ENCODE measurements at regions not wholly inside any gene's neighbourhood (a gene's known extent, or its start where the extent isn't known, plus 50 kb on each side); places are given as distances from the start of the nearest gene placed in this dataset.
"Not testable (repeated sequence)": the region's sequence is repeated elsewhere in the genome, so short reads cannot be mapped to it uniquely, and the experiment has no call there.

DNA sequence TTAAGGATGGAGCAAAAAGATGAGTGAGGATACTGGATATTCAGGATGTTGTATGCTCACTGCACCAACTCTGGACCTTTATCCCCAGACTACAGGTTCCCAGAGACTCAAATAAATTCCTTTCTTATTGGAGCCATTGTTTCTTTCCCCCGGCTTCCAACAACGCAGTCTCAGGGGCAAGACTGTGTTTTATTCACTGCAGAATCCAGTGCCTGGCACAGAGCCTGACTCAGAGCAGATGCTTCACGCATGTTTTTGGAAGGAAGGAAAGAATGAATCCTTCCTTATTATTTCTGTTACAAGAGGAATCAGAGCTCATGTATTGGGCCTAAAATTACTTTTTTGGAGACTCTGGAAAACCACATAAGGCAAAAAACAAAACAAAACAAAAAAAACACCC is 96.0 kb upstream of the VGLL4 start:
- Histone ChIP-seq H3K9me3 (ENCODE audit: control insufficient read depth, low read depth, low read length) (no peaks in the 10 kb centered on the region), H3K4me3 (ENCODE audit: low read length) (no peak overlapping the region), H3K27ac (ENCODE audit: low read length) (no peak overlapping the region), H3K36me3 (ENCODE audit: control insufficient read depth, insufficient read depth, low read length) (no peaks in the 10 kb centered on the region), H3K27me3 (ENCODE audit: control insufficient read depth, insufficient read depth, low read length) (no peaks in the 10 kb centered on the region), H3K4me1 (ENCODE audit: control insufficient read depth, insufficient read depth, low read length) (no peaks in the 10 kb centered on the region)
- no peak for DNase-seq
- WGBS (ENCODE audit: insufficient coverage, low lambda C conversion rate): no CpG with 5 or more reads among the region's 3 CpGs

DNA sequence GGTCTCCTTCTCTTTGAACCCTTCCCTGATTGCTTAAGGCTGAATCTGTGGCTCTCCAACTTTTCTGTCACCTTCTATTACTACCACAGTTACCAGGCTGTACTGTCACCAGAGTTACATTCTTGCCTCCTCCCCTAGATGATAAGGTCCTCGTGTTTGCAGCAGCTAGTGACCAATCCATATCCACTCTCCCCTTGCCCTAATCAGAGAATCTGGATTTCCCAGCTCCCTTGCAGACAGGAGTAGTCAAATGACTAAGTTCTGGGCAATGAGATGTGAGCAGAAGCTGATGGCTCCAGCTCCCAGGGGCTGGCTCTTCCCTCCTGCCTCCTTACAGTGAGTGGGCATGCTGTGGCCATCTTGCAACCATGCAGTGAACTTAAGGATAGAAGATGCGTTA is 95.4 kb upstream of the VGLL4 start:
- WGBS (ENCODE audit: insufficient coverage, low lambda C conversion rate): no CpG with 5 or more reads among the region's 2 CpGs
- DNase-seq: no peak
- Histone ChIP-seq H3K27ac (ENCODE audit: low read length) (no peak overlapping the region), H3K4me1 (ENCODE audit: control insufficient read depth, insufficient read depth, low read length) (no peaks in the 10 kb centered on the region), H3K27me3 (ENCODE audit: control insufficient read depth, insufficient read depth, low read length) (no peaks in the 10 kb centered on the region), H3K36me3 (ENCODE audit: control insufficient read depth, insufficient read depth, low read length) (no peaks in the 10 kb centered on the region), H3K4me3 (ENCODE audit: low read length) (no peak overlapping the region), H3K9me3 (ENCODE audit: control insufficient read depth, low read depth, low read length) (no peaks in the 10 kb centered on the region)

- Histone ChIP-seq H3K36me3 (ENCODE audit: control insufficient read depth, insufficient read depth, low read length) (no peaks in the 10 kb centered on the region), H3K4me1 (ENCODE audit: control insufficient read depth, insufficient read depth, low read length) (no peaks in the 10 kb centered on the region), H3K27ac (ENCODE audit: low read length) (no peak overlapping the region), H3K27me3 (ENCODE audit: control insufficient read depth, insufficient read depth, low read length) (no peaks in the 10 kb centered on the region), H3K4me3 (ENCODE audit: low read length) (no peak overlapping the region), H3K9me3 (ENCODE audit: control insufficient read depth, low read depth, low read length) (no peaks in the 10 kb centered on the region)
- no peak for DNase-seq
- WGBS (ENCODE audit: insufficient coverage, low lambda C conversion rate): no CpG with 5 or more reads among the region's 7 CpGs
These were observed 94.0 kb upstream of the VGLL4 start for GRCh38 chr3:11737742-11738141.

DNA sequence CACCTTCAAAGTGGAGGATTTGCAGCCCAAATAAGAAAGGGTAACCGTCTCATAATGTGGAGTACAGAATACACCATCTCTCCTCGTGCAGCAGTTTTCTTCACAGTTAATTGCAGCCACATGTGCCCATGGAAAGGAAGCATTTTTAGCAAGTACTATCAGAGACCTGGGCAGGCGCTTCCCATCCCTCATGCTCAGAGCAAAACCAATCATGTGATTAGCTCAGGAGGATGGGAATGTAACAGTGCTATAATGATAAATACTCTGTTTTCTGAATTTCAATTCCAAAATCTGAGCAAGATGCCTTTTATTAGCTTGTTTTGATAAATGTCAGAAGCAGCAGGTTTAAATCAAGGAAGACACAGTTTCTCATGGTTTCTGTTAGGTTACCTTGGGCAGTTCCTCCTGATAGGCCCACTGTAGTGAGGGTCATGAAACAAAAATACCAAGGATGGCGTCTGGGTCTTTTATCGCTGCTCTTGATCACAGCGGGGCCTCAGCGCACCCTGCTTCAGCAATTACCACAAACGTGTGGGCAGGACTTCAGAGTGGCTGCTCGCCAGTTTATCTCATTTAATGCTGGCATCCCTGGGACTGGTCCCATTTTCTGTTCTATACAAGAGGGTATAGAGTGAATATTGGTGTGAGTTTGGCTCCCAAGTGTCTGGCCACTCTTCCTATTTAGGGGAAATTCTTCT is 92.6 kb upstream of the VGLL4 start:
- H3K36me3 ChIP-seq (ENCODE audit: control insufficient read depth, insufficient read depth, low read length): no peaks in the 10 kb centered on the region
- no peak overlapping the region for H3K27ac ChIP-seq (ENCODE audit: low read length)
- H3K4me1 ChIP-seq (ENCODE audit: control insufficient read depth, insufficient read depth, low read length): no peaks in the 10 kb centered on the region
- no peak for DNase-seq
- H3K9me3 ChIP-seq (ENCODE audit: control insufficient read depth, low read depth, low read length): no peaks in the 10 kb centered on the region
- no peak overlapping the region for H3K4me3 ChIP-seq (ENCODE audit: low read length)
- no peaks in the 10 kb centered on the region for H3K27me3 ChIP-seq (ENCODE audit: control insufficient read depth, insufficient read depth, low read length)
- no CpG with 5 or more reads among the region's 9 CpGs for WGBS (ENCODE audit: insufficient coverage, low lambda C conversion rate)

GRCh38 chr3:11735638-11736037 is 91.9 kb upstream of the VGLL4 start:
- Histone ChIP-seq H3K36me3 (ENCODE audit: control insufficient read depth, insufficient read depth, low read length) (no peaks in the 10 kb centered on the region), H3K4me1 (ENCODE audit: control insufficient read depth, insufficient read depth, low read length) (no peaks in the 10 kb centered on the region), H3K4me3 (ENCODE audit: low read length) (no peak overlapping the region), H3K27ac (ENCODE audit: low read length) (no peak overlapping the region), H3K27me3 (ENCODE audit: control insufficient read depth, insufficient read depth, low read length) (no peaks in the 10 kb centered on the region), H3K9me3 (ENCODE audit: control insufficient read depth, low read depth, low read length) (no peaks in the 10 kb centered on the region)
- WGBS (ENCODE audit: insufficient coverage, low lambda C conversion rate): 80% methylated on average over 1 of the region's 6 CpGs
- DNase-seq: no peak

DNA sequence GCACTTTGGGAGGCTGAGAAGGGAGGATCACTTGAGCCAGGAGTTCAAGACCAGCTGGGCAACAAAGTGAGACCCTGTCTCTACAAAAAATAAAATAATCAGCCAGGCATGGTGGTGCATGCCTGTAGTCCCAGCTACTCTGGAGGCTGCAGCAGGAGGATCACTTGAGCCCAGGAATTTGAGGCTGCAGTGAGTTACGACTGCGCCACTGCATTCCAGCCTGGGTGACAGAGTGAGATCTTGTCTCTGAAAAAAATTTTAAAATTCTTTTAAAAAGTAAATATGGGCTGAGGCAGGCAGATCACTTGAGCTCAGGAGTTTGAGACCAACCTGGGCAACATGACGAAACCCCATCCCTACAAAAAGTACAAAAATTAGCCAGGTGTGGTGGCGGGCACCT is 91.4 kb upstream of the VGLL4 start:
- not testable (repeated sequence) for H3K36me3 ChIP-seq (ENCODE audit: control insufficient read depth, insufficient read depth, low read length); H3K4me3 ChIP-seq (ENCODE audit: low read length); DNase-seq; H3K27ac ChIP-seq (ENCODE audit: low read length); H3K27me3 ChIP-seq (ENCODE audit: control insufficient read depth, insufficient read depth, low read length); H3K9me3 ChIP-seq (ENCODE audit: control insufficient read depth, low read depth, low read length); H3K4me1 ChIP-seq (ENCODE audit: control insufficient read depth, insufficient read depth, low read length)
- no CpG with 5 or more reads among the region's 4 CpGs for WGBS (ENCODE audit: insufficient coverage, low lambda C conversion rate)

GRCh38 chr3:11733914-11734313 is 90.2 kb upstream of the VGLL4 start:
- Histone ChIP-seq H3K9me3 (ENCODE audit: control insufficient read depth, low read depth, low read length) (no peaks in the 10 kb centered on the region), H3K27ac (ENCODE audit: low read length) (no peak overlapping the region), H3K27me3 (ENCODE audit: control insufficient read depth, insufficient read depth, low read length) (no peaks in the 10 kb centered on the region), H3K36me3 (ENCODE audit: control insufficient read depth, insufficient read depth, low read length) (no peaks in the 10 kb centered on the region), H3K4me3 (ENCODE audit: low read length) (no peak overlapping the region), H3K4me1 (ENCODE audit: control insufficient read depth, insufficient read depth, low read length) (no peaks in the 10 kb centered on the region)
- no peak for DNase-seq
- WGBS (ENCODE audit: insufficient coverage, low lambda C conversion rate): no CpG with 5 or more reads among the region's 7 CpGs

DNA sequence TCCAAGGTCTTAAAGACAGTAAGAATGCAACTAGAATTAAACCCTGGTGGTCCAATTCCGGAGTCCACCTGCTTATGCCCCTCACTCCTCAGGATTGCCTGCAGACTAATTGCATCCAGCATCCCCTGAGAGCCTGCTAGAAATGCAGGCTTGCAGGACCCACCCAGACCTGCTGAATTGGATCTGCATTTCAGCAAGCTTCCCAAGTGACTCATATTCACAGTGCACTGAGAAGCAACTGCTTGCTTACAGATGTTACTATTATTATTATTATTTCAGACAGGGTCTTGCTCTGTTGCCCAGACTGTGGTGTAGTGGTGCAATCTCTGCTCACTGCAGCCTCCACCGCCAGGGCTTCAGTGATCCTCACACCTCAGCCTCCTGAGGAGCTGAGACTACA is 83.5 kb upstream of the VGLL4 start:
- Histone ChIP-seq H3K27ac (ENCODE audit: low read length) (no peak overlapping the region), H3K4me1 (ENCODE audit: control insufficient read depth, insufficient read depth, low read length) (no peaks in the 10 kb centered on the region), H3K36me3 (ENCODE audit: control insufficient read depth, insufficient read depth, low read length) (no peaks in the 10 kb centered on the region), H3K27me3 (ENCODE audit: control insufficient read depth, insufficient read depth, low read length) (peaks cover 3% of the 10 kb centered on the region), H3K4me3 (ENCODE audit: low read length) (no peak overlapping the region), H3K9me3 (ENCODE audit: control insufficient read depth, low read depth, low read length) (no peaks in the 10 kb centered on the region)
- whole genome bisulfite sequencing (ENCODE audit: insufficient coverage, low lambda C conversion rate): no CpG with 5 or more reads among the region's 2 CpGs
- DNase-seq: no peak

GRCh38 chr3:11726146-11726545 is 82.4 kb upstream of the VGLL4 start:
- H3K36me3 ChIP-seq (ENCODE audit: control insufficient read depth, insufficient read depth, low read length): no peaks in the 10 kb centered on the region
- H3K27me3 ChIP-seq (ENCODE audit: control insufficient read depth, insufficient read depth, low read length): peaks cover 3% of the 10 kb centered on the region
- no peak overlapping the region for H3K4me3 ChIP-seq (ENCODE audit: low read length)
- WGBS (ENCODE audit: insufficient coverage, low lambda C conversion rate): no CpG with 5 or more reads among the region's 3 CpGs
- no peak for DNase-seq
- H3K27ac ChIP-seq (ENCODE audit: low read length): no peak overlapping the region
- H3K9me3 ChIP-seq (ENCODE audit: control insufficient read depth, low read depth, low read length): no peaks in the 10 kb centered on the region
- peaks cover 7% of the 10 kb centered on the region for H3K4me1 ChIP-seq (ENCODE audit: control insufficient read depth, insufficient read depth, low read length)

DNA sequence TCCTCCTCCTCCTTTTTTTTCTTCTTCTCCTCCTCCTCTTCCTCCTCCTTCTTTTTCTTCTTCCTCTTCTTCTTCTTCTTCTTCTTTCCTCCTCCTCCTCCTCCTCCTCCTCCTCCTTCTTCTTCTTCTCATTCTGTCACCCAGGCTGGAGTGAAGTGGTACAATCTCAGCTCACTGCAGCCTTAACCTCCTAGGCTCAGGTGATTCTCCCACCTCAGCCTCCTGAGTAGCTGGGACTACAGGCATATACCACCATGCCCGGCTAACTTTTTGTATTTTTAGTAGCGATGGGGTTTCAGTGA is 81.6 kb upstream of the VGLL4 start:
- H3K4me3 ChIP-seq (ENCODE audit: low read length); H3K27me3 ChIP-seq (ENCODE audit: control insufficient read depth, insufficient read depth, low read length); H3K36me3 ChIP-seq (ENCODE audit: control insufficient read depth, insufficient read depth, low read length); DNase-seq; H3K27ac ChIP-seq (ENCODE audit: low read length); H3K9me3 ChIP-seq (ENCODE audit: control insufficient read depth, low read depth, low read length): not testable (repeated sequence)
- peaks cover 11% of the 10 kb centered on the region for H3K4me1 ChIP-seq (ENCODE audit: control insufficient read depth, insufficient read depth, low read length)
- WGBS (ENCODE audit: insufficient coverage, low lambda C conversion rate): no CpG with 5 or more reads among the region's 2 CpGs

DNA sequence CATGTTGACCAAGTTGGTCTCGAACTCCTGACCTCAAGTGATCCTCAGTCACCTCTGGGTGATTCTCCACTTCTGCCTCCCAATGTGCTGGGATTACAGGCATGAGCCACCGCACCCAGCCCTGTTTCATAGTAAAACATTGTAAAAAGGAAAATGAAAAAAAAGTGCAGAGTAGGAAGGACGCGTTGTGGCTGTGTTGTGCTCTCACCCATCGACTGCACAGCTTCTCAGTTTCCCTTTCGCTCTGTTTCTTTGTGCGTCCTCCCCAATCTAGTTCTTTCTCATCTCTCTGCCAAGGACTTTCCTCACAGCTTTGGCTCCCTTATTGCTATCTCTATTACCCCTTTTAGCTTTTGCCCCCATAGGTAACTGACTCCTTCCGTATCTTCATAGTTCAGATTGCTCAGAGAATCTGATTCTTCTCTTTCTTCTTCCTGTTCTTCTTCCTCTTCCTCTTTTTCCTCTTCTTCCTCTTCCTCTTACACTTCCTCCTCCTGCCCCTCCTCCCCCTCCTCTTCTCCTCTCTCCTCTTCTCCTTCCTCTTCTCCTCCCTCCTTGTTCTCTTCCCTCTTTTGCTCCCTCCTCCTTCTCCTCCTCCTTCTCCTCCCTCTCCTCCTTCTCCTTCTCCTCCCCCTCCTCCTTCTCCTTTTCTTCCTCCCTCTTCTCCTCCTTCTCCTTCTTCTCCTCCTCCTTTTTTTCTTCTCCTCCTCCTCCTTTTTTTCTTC is 81.1 kb upstream of the VGLL4 start:
- H3K36me3 ChIP-seq (ENCODE audit: control insufficient read depth, insufficient read depth, low read length): no peaks in the 10 kb centered on the region
- H3K27ac ChIP-seq (ENCODE audit: low read length): no peak overlapping the region
- DNase-seq: no peak
- peaks cover 11% of the 10 kb centered on the region for H3K4me1 ChIP-seq (ENCODE audit: control insufficient read depth, insufficient read depth, low read length)
- H3K27me3 ChIP-seq (ENCODE audit: control insufficient read depth, insufficient read depth, low read length): peaks cover 3% of the 10 kb centered on the region
- WGBS (ENCODE audit: insufficient coverage, low lambda C conversion rate): 67% methylated on average over 1 of the region's 8 CpGs
- H3K4me3 ChIP-seq (ENCODE audit: low read length): no peak overlapping the region
- no peaks in the 10 kb centered on the region for H3K9me3 ChIP-seq (ENCODE audit: control insufficient read depth, low read depth, low read length)
